Neutrophil (primary cell): ENCODE measurements at regions not wholly inside any gene's neighbourhood (a gene's known extent, or its start where the extent isn't known, plus 50 kb on each side); places are given as distances from the start of the nearest gene placed in this dataset.
"Not testable (repeated sequence)": the region's sequence is repeated elsewhere in the genome, so short reads cannot be mapped to it uniquely, and the experiment has no call there.

Experiments
- H3K27ac ChIP-seq: fragments of 200-600 bp; sonication (generic); 2 replicates; pipeline ENCODE4 v1.5.1; 2016; ENCODE audit warnings: mild to moderate bottlenecking, moderate library complexity
- H3K27me3 ChIP-seq: fragments of 200-600 bp; sonication (generic); 2 replicates; pipeline ENCODE4 v1.6.0; 2016; ENCODE audit warnings: mild to moderate bottlenecking
- H3K36me3 ChIP-seq: fragments of 200-600 bp; sonication (generic); 2 replicates; pipeline ENCODE4 v1.5.1; 2017
- H3K4me1 ChIP-seq, 2 experiments: fragments of 200-600 bp in 1 of 2; sonication (generic) in 1 of 2; 1 replicate in 1 of 2; 2 replicates in 1 of 2; pipeline versions ENCODE4 v1.5.1 to v1.6.1; 2013 to 2016; ENCODE audit warnings: low read depth in 1 of 2, low read length in 1 of 2, mild to moderate bottlenecking in 1 of 2, moderate library complexity in 1 of 2; ENCODE audit not compliant: control insufficient read depth in 1 of 2, insufficient read depth in 1 of 2
- H3K4me3 ChIP-seq, 2 experiments: fragments of 200-600 bp in 1 of 2; sonication (generic) in 1 of 2; 1 replicate in 1 of 2; 2 replicates in 1 of 2; pipeline ENCODE4 v1.5.1; 2013 to 2016; ENCODE audit warnings: low read depth in 1 of 2, low read length in 1 of 2, mild to moderate bottlenecking in 1 of 2, moderate library complexity in 1 of 2
- H3K9me3 ChIP-seq: fragments of 200-600 bp; sonication (generic); 2 replicates; pipeline ENCODE4 v1.5.1; 2016
- TF ChIP-seq, protein P1 (sequence below): fragments of 200-600 bp; sonication (generic); IDR thresholded peaks from 2 replicates; pipeline ENCODE4 v1.5.1; 2016; ENCODE audit warnings: antibody characterized with exemption

DNA sequence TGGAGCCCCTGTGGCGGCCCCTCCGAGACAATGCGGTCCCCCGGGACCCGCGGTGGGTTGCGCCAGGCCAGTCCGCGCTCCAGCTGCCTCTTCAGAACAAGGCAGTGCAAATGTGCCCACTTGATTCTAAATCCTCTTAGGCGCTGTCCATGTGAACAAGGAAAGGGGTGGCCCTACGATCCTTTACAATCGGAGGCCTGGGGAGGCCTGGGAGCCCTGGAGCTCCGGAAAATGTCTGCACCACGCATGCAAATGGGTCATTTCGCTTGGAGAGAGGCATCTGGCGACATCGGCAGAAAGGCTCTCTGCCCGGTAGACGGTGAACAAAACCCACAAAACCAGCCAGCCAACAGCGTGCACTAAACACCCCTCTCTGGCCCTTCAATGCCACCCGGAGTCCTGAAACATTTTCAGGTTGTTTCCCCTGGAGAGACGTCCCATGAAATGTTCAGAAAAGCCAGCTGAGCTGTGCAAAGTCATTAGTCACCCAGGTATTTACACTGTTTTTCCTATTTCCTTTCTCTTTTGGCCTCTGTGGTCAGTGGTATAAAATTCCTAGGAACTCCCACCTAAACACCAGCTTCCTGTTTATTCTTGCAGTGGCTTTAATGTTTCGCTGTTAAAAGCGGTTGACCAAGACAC, 102.8 kb upstream of the ZNF438 start:
- H3K36me3 ChIP-seq: no peaks in the 10 kb centered on the region
- H3K4me3 ChIP-seq: peak overlapping the region; percentile 67 to 71
- TF ChIP-seq, protein P1, sequence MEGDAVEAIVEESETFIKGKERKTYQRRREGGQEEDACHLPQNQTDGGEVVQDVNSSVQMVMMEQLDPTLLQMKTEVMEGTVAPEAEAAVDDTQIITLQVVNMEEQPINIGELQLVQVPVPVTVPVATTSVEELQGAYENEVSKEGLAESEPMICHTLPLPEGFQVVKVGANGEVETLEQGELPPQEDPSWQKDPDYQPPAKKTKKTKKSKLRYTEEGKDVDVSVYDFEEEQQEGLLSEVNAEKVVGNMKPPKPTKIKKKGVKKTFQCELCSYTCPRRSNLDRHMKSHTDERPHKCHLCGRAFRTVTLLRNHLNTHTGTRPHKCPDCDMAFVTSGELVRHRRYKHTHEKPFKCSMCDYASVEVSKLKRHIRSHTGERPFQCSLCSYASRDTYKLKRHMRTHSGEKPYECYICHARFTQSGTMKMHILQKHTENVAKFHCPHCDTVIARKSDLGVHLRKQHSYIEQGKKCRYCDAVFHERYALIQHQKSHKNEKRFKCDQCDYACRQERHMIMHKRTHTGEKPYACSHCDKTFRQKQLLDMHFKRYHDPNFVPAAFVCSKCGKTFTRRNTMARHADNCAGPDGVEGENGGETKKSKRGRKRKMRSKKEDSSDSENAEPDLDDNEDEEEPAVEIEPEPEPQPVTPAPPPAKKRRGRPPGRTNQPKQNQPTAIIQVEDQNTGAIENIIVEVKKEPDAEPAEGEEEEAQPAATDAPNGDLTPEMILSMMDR: no peak
- peak overlapping the region; percentile 77 for H3K27ac ChIP-seq
- H3K9me3 ChIP-seq: no peaks in the 10 kb centered on the region
- H3K4me1 ChIP-seq: peaks cover 11 to 14% of the 10 kb centered on the region in 2 experiments
- no peaks in the 10 kb centered on the region for H3K27me3 ChIP-seq

DNA sequence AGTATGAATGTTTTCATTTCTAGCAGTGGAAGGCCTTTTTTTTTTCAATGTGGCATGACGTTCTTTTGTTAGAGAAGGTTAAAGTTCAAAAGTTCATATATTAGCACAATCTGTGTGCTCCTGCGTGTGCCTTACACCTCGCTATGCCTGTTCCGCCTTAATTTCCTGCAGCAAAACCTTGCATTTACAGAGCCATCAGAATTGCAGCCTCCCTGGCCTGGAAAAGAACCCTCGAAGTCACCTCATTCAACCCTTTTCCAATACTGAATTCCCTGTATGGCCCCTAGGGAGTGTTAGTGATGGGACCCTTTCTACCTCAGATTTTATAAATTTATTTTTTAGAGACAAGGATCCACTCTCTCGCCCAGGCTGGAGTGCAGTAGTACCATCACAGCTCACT, 103.5 kb upstream of the ZNF438 start:
- H3K27ac ChIP-seq: no peak overlapping the region
- TF ChIP-seq, protein P1: no peak
- no peaks in the 10 kb centered on the region for H3K36me3 ChIP-seq
- no peaks in the 10 kb centered on the region for H3K27me3 ChIP-seq
- H3K9me3 ChIP-seq: no peaks in the 10 kb centered on the region
- H3K4me3 ChIP-seq: no peak overlapping the region
- peaks cover 11 to 14% of the 10 kb centered on the region in 2 experiments for H3K4me1 ChIP-seq

DNA sequence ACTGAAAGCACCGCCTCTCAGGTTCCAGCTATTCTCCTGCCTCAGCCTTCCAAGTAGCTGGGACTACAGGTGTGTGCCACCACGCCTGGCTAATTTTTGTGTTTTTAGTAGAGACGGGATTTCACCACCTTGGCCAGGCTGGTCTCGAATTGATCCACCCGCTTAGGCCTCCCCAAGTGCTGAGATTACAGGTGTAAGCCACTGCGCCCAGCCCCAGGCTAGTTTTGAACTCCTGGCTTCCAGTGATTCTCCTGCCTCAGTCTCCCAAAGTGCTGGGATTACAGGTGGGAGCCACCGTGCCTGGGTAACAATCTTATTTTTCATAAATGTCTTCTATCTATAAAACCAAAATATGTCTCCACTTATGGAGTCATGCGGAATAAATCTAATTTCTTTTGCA, 104.1 kb upstream of the ZNF438 start:
- H3K27ac ChIP-seq, H3K36me3 ChIP-seq, H3K27me3 ChIP-seq, H3K4me3 ChIP-seq, H3K9me3 ChIP-seq: not testable (repeated sequence)
- H3K4me1 ChIP-seq: peaks cover 11 to 14% of the 10 kb centered on the region in 2 experiments

DNA sequence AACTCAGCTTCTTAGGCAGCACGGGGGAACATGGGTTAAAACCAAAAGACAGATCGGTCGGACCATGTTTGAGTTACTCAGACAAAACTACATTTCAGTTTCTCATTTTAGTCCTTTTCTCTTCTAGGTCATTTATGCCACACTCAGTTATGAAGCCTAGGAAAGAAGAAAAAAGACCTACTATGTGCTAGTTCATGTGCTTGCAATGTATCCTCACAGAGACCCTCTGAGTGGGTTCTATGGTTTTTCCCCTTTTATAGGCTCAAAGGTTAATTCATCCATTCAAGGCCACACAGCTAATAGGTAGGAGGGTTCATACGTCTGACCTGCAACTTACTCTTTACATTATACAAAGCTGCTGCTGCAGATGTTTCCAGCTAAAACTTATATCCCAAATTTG, 104.7 kb upstream of the ZNF438 start:
- H3K27ac ChIP-seq: no peak overlapping the region
- peaks cover 11 to 14% of the 10 kb centered on the region in 2 experiments for H3K4me1 ChIP-seq
- no peaks in the 10 kb centered on the region for H3K36me3 ChIP-seq
- H3K4me3 ChIP-seq: no peak overlapping the region
- H3K9me3 ChIP-seq: no peaks in the 10 kb centered on the region
- TF ChIP-seq, protein P1: no peak
- H3K27me3 ChIP-seq: no peaks in the 10 kb centered on the region

DNA sequence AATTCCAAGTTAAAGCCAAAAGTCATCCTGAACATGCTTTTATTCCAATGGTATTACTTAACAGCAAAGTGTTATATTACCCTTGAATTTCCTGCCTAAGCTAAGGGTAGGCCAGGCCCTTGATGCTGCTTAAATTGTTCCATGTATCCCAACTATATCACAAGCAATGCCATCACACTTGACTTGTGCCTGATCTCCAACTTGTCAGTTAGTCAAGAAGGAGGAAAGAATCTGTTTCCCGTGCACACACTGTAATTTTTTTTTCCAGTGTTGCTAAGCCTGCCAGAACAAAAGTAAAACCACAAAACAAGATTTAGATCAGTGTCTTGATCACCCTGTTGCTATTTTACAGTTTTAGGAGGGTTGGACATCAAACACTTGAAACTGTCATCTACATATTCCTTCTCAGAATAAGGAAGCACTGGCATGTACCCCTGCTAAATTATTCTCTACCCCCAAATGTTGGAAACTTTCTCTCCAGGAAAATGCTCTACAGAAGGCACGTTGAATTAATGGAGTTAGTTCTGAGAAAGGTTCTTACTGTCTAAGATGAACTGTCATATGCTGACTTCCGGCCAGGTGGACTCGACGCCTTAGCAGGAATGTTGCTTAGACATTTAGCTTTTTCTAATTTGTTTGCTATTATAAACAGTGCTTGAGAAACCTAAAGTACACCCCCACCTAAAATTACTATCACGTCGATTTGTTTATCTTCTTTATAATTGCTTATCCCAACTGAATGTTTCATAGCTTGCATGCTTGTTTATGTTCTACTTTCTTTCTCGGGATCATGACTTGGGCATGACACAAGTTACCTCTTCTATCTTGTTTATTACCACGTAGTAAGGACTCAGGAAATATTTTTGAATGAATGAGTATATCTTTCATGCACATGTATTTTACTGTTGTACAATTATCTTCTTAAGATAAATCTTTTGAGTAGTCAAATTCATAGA, 105.5 kb upstream of the ZNF438 start:
- Histone ChIP-seq H3K27me3 (no peaks in the 10 kb centered on the region), H3K4me3 (no peak overlapping the region)

More for the DNA sequence above, 105.5 kb upstream of the ZNF438 start:
- Histone ChIP-seq H3K27ac (no peak overlapping the region), H3K36me3 (no peaks in the 10 kb centered on the region), H3K4me1 (peaks cover 11 to 14% of the 10 kb centered on the region in 2 experiments), H3K9me3 (no peaks in the 10 kb centered on the region)
- TF ChIP-seq, protein P1: no peak
